ENCODE measurements at regions not wholly inside any gene's neighbourhood (a gene's known extent, or its start where the extent isn't known, plus 50 kb on each side); places are given as distances from the start of the nearest gene placed in this dataset.

GRCh38 chr2:82508702-82509101 lies 1950.4 kb downstream of the SUCLG1 start:
- no peak for DNase-seq (ENCODE audit: low spot score)

- no peak for DNase-seq (ENCODE audit: low spot score)
Observed at GRCh38 chr2:82507657-82508056, 1951.4 kb downstream of the SUCLG1 start.

DNA sequence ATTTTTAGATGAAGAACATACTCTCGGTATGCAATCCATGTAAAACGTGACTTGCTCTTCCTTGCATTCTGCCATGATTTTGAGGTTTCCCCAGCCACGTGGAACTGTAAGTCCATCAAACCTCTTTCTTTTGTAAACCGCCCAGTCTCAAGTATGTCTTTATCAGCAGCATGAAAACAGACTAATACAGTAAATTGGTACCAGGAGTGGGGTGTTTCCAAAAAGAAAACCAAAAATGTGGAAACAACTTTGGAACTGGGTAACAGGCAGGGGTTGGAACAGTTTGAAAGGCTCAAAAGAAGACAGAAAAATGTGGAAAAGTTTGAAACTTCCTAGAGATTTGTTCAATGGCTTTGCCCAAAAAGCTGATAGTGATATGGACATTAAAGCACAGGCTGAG lies 1957.9 kb downstream of the SUCLG1 start:
- DNase-seq (ENCODE audit: low spot score): no peak

DNA sequence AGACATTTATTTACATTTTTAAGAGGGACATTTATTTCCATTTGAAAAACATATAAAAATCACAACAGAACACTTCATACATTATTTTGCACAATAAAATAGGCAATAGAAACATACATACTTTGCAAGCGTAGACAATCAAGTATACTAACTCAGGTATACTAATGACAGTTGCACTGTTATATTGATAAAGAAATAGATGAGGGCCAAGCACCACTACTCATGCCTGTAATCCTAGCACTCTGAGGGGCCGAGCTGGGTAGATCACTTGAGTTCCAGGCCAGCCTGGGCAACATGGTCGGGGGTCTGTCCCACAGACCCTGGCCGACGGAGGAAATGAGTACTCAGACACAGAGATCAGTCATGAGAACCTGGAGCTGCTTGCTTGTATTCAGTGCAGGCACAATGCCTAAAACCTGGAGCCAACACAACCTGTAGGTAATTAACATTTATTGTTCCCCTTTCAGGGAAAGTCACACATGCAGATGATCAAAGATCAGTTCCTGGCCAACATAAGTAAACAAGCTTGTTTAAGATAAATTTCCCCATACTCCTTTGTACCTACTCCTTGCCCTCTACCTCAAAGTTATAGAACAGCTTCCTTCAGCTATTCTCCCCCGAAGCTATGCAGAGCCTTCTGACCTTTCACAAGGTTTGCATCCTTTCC lies 1960.2 kb downstream of the SUCLG1 start:
- no peak for DNase-seq (ENCODE audit: low spot score)

- DNase-seq (ENCODE audit: low spot score): no peak
Observed at GRCh38 chr2:82494739-82495138, 1964.3 kb downstream of the SUCLG1 start.

- no peak for DNase-seq (ENCODE audit: low spot score)
Observed at GRCh38 chr2:82491591-82491990, 1967.5 kb downstream of the SUCLG1 start.

DNA sequence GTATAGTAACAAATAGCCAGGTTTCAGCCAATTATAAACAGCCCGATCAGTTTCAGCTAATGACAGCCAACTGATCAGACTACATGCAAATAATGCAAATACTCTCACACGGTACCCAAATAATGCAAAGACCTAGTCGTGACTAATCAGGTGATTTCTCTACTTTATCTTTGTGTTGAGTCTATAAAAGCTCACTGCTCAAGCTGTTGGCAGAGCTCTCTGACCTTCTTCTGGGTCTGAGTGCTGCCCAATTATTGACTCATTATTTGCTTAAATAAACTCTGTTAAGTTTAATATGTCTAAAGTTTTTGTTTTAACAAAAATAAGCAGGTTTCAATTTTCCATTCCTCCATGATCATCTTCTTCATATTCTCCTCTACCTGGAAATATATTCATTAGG lies 1971.7 kb downstream of the SUCLG1 start:
- no peak for DNase-seq (ENCODE audit: low spot score)

- no peak for DNase-seq (ENCODE audit: low spot score)
Observed at GRCh38 chr2:82485701-82486100, 1973.4 kb downstream of the SUCLG1 start.

GRCh38 chr2:82481207-82481606 lies 1977.9 kb downstream of the SUCLG1 start:
- no peak for DNase-seq (ENCODE audit: low spot score)

- no peak for DNase-seq (ENCODE audit: low spot score)
Observed at GRCh38 chr2:82478641-82479040, 1980.4 kb downstream of the SUCLG1 start.

- DNase-seq (ENCODE audit: low spot score): no peak
Observed at GRCh38 chr2:82476094-82476493, 1983.0 kb downstream of the SUCLG1 start.

DNA sequence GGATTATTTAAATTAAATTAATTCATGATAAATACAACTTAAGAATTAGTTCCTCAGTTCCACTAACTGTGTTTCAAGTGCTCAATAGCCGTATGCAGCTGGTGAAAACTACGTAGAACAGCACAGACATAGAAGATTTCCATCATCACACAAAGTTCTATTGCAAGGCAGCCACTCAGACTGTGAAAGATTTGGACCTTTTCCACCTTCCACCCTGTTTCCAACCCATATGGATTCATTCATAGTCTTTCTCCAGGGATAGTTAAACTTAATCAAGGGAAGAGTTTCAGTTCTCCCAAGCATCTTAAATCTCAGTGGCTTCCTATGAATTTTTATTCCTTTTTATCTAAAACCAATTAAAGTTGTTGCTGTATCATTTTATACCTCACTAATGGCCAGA lies 2030.8 kb downstream of the SUCLG1 start:
- no peak for DNase-seq (ENCODE audit: low spot score)

GRCh38 chr2:82412021-82412420 lies 2047.1 kb downstream of the SUCLG1 start:
- DNase-seq (ENCODE audit: low spot score): no peak

GRCh38 chr2:82411071-82411470 lies 2048.0 kb downstream of the SUCLG1 start:
- no peak for DNase-seq (ENCODE audit: low spot score)

GRCh38 chr2:82395531-82395930 lies 2063.5 kb downstream of the SUCLG1 start:
- DNase-seq (ENCODE audit: low spot score): no peak

DNA sequence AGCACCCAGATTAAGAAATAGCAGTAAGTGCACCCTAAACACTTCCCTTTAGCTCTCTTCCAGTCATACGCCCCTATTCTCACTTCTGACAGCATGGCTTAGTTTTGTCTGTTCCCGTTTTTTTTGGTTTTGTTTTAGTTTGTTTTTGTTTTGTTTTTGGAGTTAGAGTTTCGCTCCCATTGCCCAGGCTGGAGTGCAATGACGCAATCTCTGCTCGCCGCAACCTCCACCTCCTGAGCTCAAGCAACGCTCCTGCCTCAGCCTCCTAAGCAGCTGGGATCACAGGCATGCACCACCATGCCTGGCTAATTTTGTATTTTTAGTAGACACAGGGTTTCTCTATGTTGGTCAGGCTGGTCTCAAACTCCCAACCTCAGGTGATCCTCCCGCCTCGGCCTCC lies 2067.7 kb downstream of the SUCLG1 start:
- DNase-seq (ENCODE audit: low spot score): no peak

GRCh38 chr2:82355622-82356021 lies 2051.1 kb upstream of the LRRTM1 start:
- no peak for DNase-seq (ENCODE audit: low spot score)

DNA sequence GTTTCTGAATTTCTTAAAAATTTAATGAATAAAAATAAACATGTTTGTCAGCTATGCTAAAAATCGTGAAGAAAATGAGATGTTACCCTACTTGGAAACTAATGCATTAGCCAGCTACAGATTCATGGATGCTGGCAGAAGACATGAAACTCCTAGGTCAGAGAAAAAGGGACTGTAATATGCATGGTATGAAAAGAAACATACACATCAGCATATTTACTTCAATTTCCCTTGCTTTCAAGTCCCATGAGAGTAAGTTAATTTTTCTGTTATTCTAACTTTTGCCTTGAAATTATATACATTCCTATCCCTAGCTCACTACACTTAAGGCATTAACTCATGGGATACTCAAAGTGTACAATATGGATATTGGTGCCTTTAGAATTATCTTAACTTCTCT lies 2041.4 kb upstream of the LRRTM1 start:
- DNase-seq (ENCODE audit: low spot score): no peak

GRCh38 chr2:82344670-82345069 lies 2040.1 kb upstream of the LRRTM1 start:
- no peak for DNase-seq (ENCODE audit: low spot score)

DNA sequence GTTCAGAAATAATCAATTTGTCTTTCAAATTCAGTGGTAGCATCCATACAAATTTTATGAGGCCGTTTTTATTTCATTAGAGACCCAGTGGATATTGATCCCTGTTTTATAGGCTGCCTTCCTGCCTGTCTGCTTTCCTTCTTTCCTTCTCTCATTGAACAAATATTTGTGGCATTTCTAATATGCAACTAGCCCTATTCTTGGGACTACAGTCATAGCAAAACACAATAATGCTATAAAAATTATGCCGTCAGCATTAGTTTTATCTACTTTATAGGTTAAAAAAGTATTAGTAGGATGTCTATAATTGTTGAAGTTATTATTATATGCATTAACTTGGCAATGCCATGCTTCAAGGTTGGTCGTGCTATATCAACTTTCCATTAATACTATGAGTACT lies 2037.8 kb upstream of the LRRTM1 start:
- no peak for DNase-seq (ENCODE audit: low spot score)

GRCh38 chr2:82340578-82341053 lies 2036.1 kb upstream of the LRRTM1 start:
- DNase-seq (ENCODE audit: low spot score): no peak

DNA sequence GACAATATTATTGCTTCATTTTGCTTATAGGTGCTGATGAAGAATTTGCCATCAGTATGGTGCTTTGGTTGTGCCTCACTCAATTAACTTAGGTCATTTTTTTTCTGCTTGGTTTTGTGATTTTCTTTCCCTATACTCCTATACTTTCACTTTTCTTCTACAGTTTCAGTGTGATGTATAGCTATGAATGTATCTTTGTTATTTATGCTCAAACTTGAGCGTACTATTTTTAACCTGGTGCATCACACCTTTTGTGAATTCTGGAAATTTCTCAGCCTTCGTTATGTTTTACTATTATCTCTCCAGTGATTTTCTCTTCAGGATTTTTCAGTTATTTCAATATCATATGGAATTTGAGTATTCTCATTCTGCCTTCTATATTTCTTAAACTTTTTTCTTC lies 2035.3 kb upstream of the LRRTM1 start:
- DNase-seq (ENCODE audit: low spot score): no peak

DNA sequence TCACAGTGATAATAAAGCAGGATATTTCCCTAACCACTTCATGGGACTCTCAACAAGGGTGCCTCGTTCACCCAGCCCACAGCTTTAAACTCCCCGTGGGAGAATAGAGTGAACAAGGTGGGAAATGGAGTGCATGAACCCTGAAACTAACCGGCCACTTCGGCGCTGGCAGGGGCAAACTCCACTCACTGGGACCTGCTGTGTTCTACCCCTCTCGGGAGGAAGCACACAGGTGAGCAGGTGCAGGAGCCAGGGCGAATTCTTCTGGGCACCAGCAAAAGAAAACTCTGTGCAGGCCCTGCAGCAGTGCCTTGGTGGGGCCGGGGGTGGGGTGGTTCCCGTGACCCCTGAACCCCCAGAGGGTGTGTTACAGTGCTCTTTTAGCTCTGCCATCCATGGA lies 2029.1 kb upstream of the LRRTM1 start:
- no peak for DNase-seq (ENCODE audit: low spot score)

DNA sequence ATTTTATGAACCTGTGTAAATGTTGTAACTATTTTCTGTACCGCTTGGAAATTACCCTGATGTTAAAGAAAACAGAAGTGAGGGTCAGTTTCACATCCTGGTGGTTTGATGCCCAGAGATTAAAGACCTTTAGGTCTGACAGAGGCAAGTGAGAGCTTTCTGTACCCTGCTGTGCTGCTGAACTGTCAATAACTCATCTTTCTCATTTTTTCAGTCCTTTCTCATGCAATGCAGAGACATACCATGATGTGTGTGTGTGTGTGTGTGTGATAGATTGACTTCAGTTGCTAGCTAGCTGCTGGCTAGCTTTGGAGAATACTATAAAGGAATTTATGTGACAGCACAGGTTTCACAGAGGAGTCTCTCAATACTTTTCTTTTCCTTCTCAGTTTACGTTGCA lies 2025.6 kb upstream of the LRRTM1 start:
- DNase-seq (ENCODE audit: low spot score): no peak

All from hepatic stellate cell (primary cell).